GM19328 (cell line): ENCODE measurements at regions not wholly inside any gene's neighbourhood (a gene's known extent, or its start where the extent isn't known, plus 50 kb on each side); places are given as distances from the start of the nearest gene placed in this dataset.

Source experiments
- ATAC-seq: cut with Tn5 transposase; IDR thresholded peaks from one replicate; pipeline ENCODE4 v1.9.1; 2021; ENCODE audit warnings: mild to moderate bottlenecking, moderate library complexity; ENCODE audit not compliant: unreplicated experiment

DNA sequence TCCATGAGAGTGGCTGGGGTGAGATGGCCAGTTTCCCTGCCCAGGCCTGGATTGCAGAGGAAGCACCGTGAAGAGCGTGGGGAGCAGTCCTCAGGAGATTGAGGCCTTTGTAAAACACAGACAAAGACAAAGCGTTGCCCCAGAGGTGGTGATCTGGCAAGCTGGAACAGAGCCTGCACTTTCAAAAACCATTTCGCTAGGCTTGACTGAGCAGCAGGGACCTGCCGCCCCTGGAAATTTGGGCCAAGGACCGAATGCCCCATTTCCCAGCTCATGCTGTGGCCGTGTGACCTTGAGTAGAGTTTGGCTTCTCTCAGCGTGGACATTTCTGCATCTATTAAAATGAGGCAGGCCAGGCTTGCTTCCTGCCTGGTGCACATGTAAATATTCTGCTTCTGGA lies 381.4 kb downstream of the BCOR start:
- no peak for ATAC-seq

DNA sequence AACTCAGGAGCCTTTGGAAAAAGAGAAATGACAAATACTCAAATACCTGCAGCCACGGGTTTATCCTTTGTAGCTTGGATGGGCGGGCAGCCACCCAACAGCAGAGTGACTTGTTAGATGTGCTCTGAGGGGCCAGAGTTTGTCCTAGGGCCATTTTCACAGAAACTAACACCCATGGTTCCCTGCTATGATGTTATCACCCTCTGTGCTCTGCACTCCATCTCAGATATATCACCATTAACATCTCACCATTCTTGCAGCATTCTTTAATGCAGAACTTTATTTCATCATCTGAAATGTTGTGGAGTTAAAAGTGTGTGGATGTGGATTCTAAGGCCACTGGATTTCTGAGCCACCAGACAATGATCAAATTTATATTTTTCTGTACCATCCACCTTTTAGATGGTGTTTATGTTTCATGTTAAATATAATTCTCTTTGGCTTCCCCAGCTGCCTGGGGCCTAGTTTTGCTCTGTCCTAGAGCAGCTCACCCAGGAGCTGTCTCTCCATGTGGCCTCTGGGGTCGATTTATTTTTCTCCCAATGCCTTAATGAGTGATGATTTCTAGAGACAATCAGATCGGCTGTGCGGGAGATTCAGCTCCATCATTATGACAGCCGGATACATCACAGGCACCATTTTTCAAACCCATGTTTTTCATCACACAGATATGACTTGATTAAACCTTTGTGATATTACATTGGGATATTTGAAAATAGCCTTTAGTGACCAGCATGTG lies 380.8 kb downstream of the BCOR start:
- ATAC-seq: no peak

DNA sequence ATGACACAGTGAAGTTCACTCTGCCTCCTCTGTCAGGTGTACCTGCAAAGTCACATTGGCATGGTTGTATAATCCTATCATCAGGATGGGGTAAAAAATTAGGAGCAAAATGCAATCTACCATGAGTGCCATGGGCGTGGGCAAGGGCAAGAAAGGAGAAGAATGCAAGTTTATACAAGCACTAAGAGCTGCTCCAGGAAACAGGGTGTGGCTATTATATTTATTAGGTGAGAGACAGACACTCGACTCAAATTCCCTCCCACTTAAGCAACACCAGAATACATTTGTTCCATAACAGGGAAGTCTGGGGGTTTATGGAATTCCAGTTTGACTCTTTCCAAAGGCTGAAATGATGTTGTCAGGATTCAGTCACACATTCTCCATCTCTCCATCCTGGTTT lies 378.8 kb downstream of the BCOR start:
- ATAC-seq: no peak

DNA sequence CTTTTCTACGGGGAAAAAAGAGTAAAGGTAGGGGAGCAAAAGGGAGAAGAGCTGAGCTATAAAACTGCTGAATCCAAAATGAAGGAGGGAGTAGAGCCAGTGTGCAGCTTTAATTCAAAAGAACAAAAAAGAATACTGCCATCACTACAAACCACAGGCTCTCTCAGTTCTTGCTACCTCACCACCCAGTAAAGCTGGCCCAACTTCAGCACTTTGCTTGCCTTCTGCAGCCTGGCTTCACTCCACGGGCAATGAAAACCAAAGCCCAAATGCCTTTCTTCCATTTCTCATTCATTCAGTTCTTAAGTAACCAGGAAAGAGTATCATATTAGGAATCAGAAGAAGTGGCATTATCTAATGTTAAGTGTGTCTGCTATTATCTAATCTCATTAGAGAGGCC lies 376.8 kb downstream of the BCOR start:
- ATAC-seq: no peak

GRCh38 chrX:39721566-39722279 lies 376.0 kb downstream of the BCOR start:
- no peak for ATAC-seq

GRCh38 chrX:39724544-39724943 lies 373.2 kb downstream of the BCOR start:
- ATAC-seq: no peak

- ATAC-seq: no peak
Observed at GRCh38 chrX:39725114-39725513, 372.6 kb downstream of the BCOR start.

DNA sequence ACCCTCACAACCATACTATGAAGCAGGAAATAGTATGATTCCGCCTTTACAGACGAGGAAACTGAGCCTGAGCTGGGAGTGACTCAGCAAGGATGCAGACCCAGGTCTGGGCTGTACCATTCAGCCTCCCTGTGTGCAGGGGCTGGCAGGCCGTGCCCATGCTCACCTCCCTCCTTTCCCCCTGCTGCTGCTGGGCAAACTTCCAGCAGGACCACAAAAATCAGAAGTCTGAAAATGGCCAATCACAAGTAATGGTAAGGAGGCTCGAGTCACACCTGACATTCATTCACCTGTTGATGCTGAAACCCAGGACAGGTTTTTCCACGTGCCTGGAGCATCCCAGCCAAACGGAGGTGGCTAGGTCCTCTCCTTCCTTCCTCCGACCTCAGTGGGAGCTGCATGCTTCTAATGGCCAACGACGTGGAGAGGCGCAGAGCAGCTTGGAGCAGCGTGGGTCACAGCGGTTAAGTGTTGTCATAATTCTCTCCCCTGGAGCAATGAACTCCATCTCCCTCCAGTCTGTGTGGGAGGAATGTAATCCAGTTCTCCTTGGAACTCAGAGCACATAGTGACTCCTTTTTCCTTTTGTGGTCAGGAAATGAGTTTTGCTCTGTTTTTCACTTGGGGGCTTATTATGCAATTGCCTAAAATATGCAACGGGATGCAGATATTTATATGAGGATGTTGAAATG lies 371.7 kb downstream of the BCOR start:
- no peak for ATAC-seq

DNA sequence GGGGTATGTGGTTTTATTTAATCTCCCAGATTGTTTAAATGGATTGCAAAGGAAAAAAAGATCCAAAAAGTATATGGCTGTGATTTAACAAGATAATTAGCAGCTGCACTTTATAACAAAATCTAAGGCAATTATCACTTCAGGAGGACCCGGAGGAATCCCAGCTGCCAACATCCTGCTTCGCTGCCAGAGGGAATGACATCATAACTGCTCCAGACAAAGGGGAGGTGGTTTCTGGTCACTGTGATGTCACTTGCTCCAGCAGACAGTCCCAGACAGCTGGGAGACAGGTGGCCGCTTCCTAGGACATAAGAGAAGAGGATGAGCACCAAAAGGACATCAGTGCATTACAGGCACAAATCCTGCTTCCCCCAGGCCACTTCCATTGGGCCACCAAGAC lies 371.0 kb downstream of the BCOR start:
- ATAC-seq: no peak

DNA sequence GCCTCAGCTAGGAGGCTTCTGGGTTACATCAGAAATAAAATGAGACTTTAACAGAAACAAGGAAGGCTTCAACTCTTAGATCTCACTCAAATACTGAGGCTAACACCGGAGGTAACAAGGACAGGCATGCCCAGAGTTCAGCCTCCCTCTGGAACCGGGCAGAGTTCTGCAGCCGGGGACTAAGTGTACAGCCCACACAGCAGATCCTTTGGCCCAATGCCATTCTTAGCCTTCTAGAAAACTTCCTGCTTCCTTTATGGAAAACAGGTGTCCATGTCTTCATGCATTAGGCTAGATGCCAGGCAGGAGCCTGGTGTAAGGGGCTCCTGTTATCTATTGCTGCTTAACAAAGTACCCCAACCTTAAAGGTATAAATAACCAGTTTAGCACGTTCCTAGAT lies 369.7 kb downstream of the BCOR start:
- no peak for ATAC-seq

DNA sequence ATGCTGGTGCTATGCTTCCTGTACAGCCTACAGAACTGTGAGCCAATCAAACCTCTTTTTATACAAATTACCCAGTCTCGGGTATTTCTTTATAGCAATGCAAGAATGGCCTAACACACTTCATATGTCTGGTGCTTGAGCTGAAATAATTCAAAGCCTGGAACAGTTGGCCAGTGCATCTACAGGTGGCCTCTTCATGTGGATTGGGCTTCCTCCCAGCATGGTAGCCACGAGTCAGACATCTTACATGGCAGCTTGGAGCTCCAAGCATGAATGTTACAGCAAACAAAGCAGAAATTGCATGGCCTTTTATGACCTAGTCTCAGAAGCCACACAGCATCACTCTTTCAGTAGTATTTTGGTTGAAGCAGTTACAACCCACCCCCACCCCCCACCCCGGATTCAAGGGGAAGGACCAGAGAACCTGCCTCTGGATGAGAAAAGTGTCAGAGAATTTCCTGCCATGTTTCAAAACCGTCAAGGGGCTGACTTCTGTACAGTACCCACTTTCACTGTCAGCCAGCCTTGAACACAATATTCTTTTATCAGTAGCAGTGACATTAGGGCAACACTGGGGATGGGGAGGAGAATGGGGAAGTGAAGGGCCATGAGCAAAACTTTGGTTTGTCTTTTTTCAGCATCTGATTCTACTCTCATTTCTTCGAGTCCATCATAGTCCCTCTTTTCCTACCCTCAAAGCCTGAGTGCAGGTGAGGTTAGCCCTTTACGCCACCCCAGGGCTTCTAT lies 368.7 kb downstream of the BCOR start:
- ATAC-seq: no peak

DNA sequence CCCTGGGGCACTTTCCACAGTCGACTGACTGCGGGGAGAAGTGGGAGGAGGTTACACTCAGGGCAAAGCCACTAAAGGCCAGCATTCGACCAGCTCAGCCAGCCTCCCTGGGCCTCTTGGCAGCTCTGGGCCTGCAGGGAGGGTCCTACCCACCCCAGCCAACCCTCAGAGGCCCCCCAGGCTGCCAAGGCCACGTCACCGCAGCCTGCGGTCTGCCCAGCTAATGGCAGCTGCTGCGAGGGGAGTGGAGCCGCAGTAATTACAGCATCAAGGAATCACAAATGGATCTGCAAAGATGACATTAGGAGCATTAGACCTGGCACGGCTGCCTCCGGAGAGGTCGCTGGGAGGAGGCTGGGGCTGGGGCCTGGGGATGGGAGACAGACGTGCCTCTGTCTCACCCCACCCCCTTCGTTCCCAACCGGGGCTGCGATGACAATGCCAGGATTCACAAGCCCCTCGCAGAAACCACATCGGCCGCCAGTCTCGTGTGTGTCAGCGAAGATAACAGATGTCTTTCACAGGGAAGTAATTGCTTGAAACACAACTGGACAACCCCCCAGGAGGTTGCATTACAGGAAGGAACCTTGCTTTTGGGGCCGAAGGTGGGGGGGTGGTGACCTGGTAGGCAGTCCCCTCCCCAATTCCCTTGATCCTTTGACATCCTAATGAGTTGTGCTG lies 367.6 kb downstream of the BCOR start:
- ATAC-seq: no peak

GRCh38 chrX:39730662-39731329 lies 367.0 kb downstream of the BCOR start:
- ATAC-seq: no peak

- no peak for ATAC-seq
Observed at GRCh38 chrX:39731330-39731667, 366.5 kb downstream of the BCOR start.

GRCh38 chrX:39731735-39732134 lies 366.0 kb downstream of the BCOR start:
- no peak for ATAC-seq

GRCh38 chrX:39733745-39734144 lies 364.0 kb downstream of the BCOR start:
- ATAC-seq: no peak

DNA sequence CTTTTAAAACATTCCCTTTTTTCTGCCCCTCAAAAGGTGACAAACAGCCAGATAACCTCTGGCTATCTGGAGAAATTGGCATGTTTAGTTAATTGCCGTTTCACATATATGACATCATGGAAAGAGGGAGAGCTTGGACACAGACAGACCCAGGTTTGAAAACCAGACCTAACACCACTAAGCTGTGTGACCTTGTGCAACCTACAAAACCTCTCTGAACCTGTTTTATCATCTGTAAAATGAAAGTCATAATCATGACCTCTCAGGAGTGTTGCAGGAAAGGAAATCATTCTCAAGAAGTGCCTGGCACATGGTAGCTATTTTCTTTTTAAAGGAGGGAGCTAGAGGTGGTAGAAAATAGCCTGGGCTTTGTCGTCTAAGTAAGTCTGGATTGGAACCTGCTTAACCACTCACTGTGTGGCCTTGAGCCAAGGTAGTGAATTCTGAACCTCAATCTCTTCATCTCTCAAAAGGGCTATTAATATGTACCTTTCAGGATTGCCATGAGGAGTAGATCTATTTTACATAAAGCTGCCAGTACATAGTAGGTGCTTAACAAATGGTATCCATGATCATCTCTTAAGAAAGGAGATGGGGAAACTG lies 363.5 kb downstream of the BCOR start:
- no peak for ATAC-seq

- no peak for ATAC-seq
Observed at GRCh38 chrX:39736216-39737211, 361.2 kb downstream of the BCOR start.

DNA sequence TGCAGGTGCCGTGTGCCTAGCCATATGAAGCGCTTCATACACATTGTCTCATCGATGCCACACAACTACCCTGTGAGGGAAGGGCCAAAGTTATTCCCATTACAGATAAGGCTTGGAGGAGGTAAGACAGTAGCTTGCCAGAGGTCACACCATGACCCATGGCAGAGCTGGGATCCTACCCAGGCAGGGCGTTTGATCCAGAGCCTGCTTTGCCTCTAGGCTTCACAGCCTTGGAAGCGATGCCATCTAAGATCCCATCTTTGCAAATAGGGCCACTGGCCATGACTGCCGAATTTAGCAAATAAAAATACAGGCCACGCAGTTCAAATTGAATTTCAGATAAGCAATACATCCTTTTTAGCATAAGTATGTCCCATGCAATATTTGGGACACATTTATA lies 358.2 kb downstream of the BCOR start:
- ATAC-seq: no peak
